ENCODE measurements at regions not wholly inside any gene's neighbourhood (a gene's known extent, or its start where the extent isn't known, plus 50 kb on each side); places are given as distances from the start of the nearest gene placed in this dataset.

GRCh38 chr5:51902512-51902911 lies 519.3 kb downstream of the ISL1 start:
- H3K9me3 Mint-ChIP-seq: peaks cover 4% of the 10 kb centered on the region
- no peak for DNase-seq
- no peaks in the 10 kb centered on the region for H3K36me3 Mint-ChIP-seq (ENCODE audit: low read depth)
- H3K4me1 ChIP-seq (ENCODE audit: insufficient read depth, low read length): no peaks in the 10 kb centered on the region
- no peak overlapping the region for H3K27ac ChIP-seq (ENCODE audit: low read depth in 1 of 2, low read length in 2 of 2)
- H3K4me3 ChIP-seq (ENCODE audit: low read length): no peak overlapping the region
- no peaks in the 10 kb centered on the region for H3K4me1 Mint-ChIP-seq (ENCODE audit: low read depth)
- H3K27me3 Mint-ChIP-seq: no peaks in the 10 kb centered on the region
- no peak overlapping the region for H3K4me3 Mint-ChIP-seq
- H3K9me3 ChIP-seq (ENCODE audit: control insufficient read depth in 1 of 2, insufficient read depth in 1 of 2, low read length in 2 of 2): no peaks in the 10 kb centered on the region
- ChIA-PET POLR2A (no interaction called here), CTCF (no interaction called here)
- TF ChIP-seq CTCF (IDR thresholded peaks at IDR 0.05): no peak
- intact Hi-C loops (cut with DNase I, micrococcal nuclease): no loop called here
- H3K36me3 ChIP-seq (ENCODE audit: insufficient read depth, low read length): no peaks in the 10 kb centered on the region
- no peak overlapping the region for H3K27ac Mint-ChIP-seq
- no peaks in the 10 kb centered on the region for H3K27me3 ChIP-seq (ENCODE audit: control insufficient read depth in 1 of 2, insufficient read depth in 2 of 2, low read length in 2 of 2)
- ATAC-seq (ENCODE audit: poor library complexity): no peak

DNA sequence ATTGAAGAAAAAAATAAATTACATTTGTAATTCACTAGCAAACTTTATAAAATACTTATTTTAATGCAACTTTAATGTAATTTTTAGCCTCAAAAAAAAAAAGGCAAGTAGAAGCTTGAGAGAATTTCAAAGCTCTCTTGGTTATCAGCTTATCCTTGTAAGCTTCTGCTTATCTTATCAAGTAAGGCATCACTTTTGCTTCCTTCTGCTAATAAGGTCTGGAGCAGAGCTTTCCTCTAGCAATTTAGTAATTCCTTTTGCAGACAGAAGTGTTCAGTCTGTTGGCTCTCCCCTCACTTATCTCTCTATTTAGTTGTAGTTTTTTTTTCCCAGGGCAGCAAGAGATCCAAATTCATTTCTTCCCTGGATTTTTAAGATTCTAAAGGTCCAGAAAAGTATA lies 525.0 kb downstream of the ISL1 start:
- ATAC-seq (ENCODE audit: poor library complexity) (no peak), DNase-seq (no peak)
- Mint-ChIP-seq H3K9me3 (peaks cover 6% of the 10 kb centered on the region), H3K27me3 (no peaks in the 10 kb centered on the region), H3K4me1 (ENCODE audit: low read depth) (no peaks in the 10 kb centered on the region), H3K36me3 (ENCODE audit: low read depth) (no peaks in the 10 kb centered on the region), H3K27ac (no peak overlapping the region), H3K4me3 (no peak overlapping the region)
- H3K36me3 ChIP-seq (ENCODE audit: insufficient read depth, low read length): no peaks in the 10 kb centered on the region
- H3K27ac ChIP-seq (ENCODE audit: low read depth in 1 of 2, low read length in 2 of 2): no peak overlapping the region
- intact Hi-C loops (cut with DNase I, micrococcal nuclease): no loop called here
- POLR2A ChIA-PET: no interaction called here
- no peak overlapping the region for H3K4me3 ChIP-seq (ENCODE audit: low read length)
- TF ChIP-seq CTCF (IDR thresholded peaks at IDR 0.05): no peak
- no peaks in the 10 kb centered on the region for H3K4me1 ChIP-seq (ENCODE audit: insufficient read depth, low read length)
- no peaks in the 10 kb centered on the region for H3K27me3 ChIP-seq (ENCODE audit: control insufficient read depth in 1 of 2, insufficient read depth in 2 of 2, low read length in 2 of 2)
- no peaks in the 10 kb centered on the region for H3K9me3 ChIP-seq (ENCODE audit: control insufficient read depth in 1 of 2, insufficient read depth in 1 of 2, low read length in 2 of 2)
- CTCF ChIA-PET: no interaction called here

DNA sequence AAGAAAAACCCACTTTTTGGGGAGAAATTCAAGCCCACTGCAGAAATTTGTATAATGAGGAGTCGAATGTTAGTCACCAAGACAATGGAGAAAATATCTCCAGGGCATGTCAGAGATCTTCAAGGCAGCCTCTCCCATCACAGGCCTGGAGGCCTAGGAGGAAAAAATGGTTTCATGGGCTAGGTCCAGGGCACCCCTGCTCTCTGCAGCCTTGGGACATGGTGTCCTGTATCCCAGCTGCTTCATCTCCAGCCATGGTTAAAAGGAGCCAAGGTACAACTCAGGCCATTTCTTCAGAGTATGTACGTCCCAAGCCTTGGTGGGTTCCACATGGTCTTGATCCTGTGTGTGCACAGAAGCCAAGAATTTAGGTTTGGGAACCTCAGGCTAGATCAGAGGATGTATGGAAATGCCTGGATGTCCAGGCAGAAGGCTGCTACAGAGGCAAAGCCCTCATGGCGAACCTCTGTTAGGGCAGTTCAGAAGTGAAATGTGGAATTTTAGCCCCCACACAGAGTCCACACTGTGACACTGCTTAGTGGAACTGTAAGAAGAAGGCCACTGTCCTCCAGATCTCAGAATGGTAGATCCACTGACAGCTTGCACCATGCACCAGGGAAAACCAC lies 561.4 kb downstream of the ISL1 start:
- no peaks in the 10 kb centered on the region for H3K36me3 ChIP-seq (ENCODE audit: insufficient read depth, low read length)
- ChIA-PET CTCF (no interaction called here), POLR2A (no interaction called here)
- H3K4me1 Mint-ChIP-seq (ENCODE audit: low read depth): no peaks in the 10 kb centered on the region
- no peaks in the 10 kb centered on the region for H3K36me3 Mint-ChIP-seq (ENCODE audit: low read depth)
- H3K4me3 Mint-ChIP-seq: no peak overlapping the region
- no peak overlapping the region for H3K27ac ChIP-seq (ENCODE audit: low read depth in 1 of 2, low read length in 2 of 2)
- H3K4me1 ChIP-seq (ENCODE audit: insufficient read depth, low read length): no peaks in the 10 kb centered on the region
- no peak for TF ChIP-seq CTCF (IDR thresholded peaks at IDR 0.05)
- H3K9me3 Mint-ChIP-seq: peaks cover 9% of the 10 kb centered on the region
- peaks cover 7 to 12% of the 10 kb centered on the region in 2 experiments for H3K9me3 ChIP-seq (ENCODE audit: control insufficient read depth in 1 of 2, insufficient read depth in 1 of 2, low read length in 2 of 2)
- intact Hi-C loops (cut with DNase I, micrococcal nuclease): no loop called here
- H3K27me3 ChIP-seq (ENCODE audit: control insufficient read depth in 1 of 2, insufficient read depth in 2 of 2, low read length in 2 of 2): no peaks in the 10 kb centered on the region
- DNase-seq (no peak), ATAC-seq (ENCODE audit: poor library complexity) (no peak)
- H3K27me3 Mint-ChIP-seq: no peaks in the 10 kb centered on the region
- H3K27ac Mint-ChIP-seq: no peak overlapping the region
- no peak overlapping the region for H3K4me3 ChIP-seq (ENCODE audit: low read length)
